Inflammatory macrophage (primary cell): ENCODE measurements at regions not wholly inside any gene's neighbourhood (a gene's known extent, or its start where the extent isn't known, plus 50 kb on each side); places are given as distances from the start of the nearest gene placed in this dataset.

Source experiments
- DNase-seq, 2 donors: peaks; one replicate each; pipeline ENCODE4 v3.0.0-alpha.2; 2020 to 2022

DNA sequence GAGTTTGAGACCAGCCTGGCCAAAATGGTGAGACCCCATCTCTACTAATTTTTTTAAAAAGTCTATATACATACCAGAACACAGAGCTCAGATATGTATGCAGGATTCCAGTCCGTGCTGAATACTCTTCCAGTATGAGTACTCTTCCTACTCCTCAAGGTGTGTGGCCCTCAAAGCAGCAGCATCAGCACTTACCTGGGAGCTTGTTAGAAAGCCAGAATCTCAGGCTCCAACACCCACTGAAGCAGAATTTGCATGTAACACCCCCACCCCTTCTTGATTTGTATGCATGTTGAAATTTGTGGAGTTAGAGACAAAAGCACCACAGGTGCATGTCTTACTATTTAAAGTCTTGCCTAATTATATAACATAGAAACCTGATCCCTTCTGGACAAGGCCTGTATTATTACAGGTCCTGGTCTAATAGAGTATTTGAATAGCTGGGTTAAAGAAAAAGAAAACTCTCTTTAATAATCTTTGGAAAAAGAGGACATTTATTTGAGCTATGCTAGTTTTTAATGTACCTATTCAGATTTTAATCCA is 50.3 kb upstream of the NFE2L2 start:
- DNase-seq: no peak

GRCh38 chr2:177315364-177315763 is 50.8 kb upstream of the NFE2L2 start:
- DNase-seq: no peak

GRCh38 chr2:177316756-177317155 is 52.2 kb upstream of the NFE2L2 start:
- DNase-seq: no peak

GRCh38 chr2:177317443-177317842 is 52.9 kb upstream of the NFE2L2 start:
- no peak for DNase-seq

DNA sequence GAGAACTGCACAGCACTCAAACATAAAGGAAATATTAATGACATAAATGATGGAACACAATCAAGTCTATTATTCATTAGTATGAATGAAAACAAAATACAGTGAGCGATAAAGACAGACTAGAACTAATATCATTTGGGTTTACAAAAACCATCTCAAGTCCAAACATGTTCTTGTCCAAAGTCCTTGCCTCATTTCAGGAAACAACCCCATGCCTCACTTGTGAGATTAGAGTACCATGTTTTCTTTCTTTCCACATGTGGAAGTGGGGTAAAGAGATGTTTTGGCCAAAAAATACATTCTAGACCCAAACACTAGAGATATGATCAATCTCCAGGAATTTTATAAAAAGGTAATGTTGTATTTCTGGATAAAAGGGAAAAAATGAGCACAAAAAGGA is 53.3 kb upstream of the NFE2L2 start:
- DNase-seq: no peak

DNA sequence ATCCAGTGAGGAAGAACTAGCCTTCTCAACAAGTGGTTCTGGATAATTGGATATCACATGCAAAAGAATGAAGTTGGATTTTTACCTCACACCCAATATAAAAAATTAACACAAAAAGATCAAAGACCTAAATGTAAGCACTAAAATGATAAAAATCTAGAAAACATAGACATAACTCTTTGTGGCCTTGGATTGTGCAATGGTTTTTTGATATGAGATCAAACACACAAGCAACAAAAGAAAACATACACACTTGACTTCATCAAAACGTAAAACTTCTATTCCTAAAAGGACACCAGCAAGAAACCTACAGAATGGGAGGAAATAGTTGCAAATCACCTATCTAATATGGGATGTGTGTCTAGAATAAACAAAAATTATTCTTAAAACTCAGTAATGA is 54.1 kb upstream of the NFE2L2 start:
- DNase-seq: no peak

- peak; percentile 54 to 60 for DNase-seq
These were observed 56.1 kb upstream of the NFE2L2 start for GRCh38 chr2:177320596-177320995.

DNA sequence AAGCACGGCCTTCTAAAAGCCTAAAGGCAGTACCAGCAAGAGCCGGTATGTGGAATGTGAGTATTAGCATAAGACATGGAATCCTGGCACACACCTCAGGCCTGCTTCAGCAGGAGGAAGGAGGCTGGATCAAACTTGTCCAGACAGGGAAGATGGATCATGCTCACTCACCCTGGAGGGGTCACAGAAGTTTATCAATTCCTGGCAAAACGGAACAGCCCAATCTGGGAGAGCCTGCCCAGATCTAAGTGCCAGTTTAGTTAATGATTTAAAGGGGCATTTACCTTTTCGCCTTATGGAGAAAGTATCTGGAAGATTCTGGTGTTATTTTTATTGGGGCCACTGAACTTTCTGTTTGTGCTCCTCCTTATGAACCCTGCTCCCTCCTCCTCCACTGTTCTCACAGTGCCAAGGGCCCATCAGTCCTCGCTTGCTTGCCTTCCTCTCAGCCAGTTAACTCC is 58.3 kb upstream of the NFE2L2 start:
- no peak for DNase-seq

- DNase-seq: no peak
These were observed 60.3 kb upstream of the NFE2L2 start for GRCh38 chr2:177324797-177325196.

DNA sequence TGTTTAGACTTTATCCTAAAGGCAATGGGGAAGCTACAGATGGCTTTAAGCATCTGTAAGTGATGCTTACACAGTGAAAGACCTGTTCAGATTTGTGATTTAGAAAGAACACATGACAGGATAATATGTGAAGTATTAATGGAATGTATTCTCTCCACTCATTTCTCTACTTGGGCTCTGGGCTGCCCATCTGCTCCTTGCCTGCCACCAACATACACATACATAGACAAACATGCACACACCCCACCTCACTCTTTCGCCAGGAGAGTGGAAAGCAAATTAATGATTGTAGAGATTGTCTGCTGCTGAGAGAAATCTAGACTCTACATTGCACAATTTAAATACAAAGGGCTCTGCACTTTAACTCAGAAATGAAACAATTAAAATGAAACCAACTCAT is 61.0 kb upstream of the NFE2L2 start:
- DNase-seq: no peak

GRCh38 chr2:177326005-177326404 is 61.5 kb upstream of the NFE2L2 start:
- no peak for DNase-seq

GRCh38 chr2:177326591-177326990 is 62.1 kb upstream of the NFE2L2 start:
- no peak for DNase-seq

- peak; percentile 41 to 52 for DNase-seq
These were observed 62.5 kb upstream of the NFE2L2 start for GRCh38 chr2:177327009-177327408.

DNA sequence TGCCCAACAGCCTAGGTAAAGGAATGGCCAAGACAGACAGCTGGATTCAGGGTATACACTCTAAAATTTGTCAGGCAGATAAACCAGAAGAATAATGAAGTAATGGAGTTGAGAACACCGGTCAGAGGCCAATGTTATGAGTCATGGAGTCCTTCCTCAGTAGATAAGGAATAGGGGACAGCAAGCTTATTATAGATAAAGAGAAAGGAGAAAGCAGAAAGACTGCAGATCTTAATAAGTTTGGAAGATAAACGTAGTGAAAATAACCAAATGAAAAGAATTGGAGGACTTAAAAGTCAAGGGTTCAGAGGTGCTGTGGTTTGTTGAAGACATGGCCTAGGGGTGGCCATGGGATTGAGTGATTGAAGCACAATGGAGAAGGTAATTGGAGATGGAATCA is 63.5 kb upstream of the NFE2L2 start:
- no peak for DNase-seq

- DNase-seq: peak; percentile 56 to 67
These were observed 63.5 kb upstream of the AGPS start for GRCh38 chr2:177329064-177329463.

- DNase-seq: no peak
These were observed 61.0 kb upstream of the AGPS start for GRCh38 chr2:177331466-177331997.

DNA sequence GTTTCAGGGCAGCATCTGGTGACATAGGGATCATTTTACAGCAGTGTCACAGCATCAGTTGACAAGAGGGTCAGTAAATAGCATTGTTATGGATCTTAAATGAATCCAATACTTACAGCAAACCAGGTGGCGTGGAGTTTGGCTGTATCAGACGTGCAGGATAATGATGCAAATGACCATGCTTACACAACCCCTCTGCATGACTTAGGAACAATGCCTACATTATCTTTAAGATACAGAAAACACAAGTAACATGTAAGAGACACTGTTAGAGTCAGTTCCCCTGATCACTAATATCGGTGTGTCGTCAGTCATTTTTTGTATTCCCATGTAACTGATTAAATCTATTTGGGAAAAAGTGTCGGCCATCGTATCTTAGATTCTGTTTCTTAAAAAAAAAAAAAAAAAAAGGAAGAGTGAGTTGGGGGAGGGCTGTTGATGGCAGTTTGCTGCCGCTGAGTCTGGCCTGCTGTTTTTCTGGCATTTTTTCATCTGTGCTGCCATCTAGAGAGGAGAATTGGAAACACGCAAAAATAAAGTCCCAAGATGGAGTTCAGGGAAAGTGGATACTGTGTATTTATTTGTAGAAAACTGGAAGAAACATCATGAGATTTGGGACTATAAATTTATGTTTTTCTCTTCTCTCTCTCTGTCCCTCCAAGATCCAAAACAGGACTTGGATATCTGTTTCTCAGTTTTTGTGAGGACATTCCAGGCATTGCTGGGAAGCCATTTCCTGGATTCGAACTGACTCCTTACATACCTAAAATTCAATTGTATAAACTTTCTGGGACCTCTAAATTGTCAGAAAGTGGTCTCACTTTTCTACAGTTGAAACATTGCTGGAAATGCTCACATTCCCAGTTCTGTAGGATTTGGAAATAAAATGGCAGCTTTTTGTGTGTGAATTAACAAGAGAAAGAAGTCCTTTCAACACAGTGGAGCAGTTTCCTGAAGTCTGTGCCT is 60.3 kb upstream of the AGPS start:
- DNase-seq: peak; percentile 81 to 88

GRCh38 chr2:177332992-177333388 is 59.6 kb upstream of the AGPS start:
- DNase-seq: no peak

DNA sequence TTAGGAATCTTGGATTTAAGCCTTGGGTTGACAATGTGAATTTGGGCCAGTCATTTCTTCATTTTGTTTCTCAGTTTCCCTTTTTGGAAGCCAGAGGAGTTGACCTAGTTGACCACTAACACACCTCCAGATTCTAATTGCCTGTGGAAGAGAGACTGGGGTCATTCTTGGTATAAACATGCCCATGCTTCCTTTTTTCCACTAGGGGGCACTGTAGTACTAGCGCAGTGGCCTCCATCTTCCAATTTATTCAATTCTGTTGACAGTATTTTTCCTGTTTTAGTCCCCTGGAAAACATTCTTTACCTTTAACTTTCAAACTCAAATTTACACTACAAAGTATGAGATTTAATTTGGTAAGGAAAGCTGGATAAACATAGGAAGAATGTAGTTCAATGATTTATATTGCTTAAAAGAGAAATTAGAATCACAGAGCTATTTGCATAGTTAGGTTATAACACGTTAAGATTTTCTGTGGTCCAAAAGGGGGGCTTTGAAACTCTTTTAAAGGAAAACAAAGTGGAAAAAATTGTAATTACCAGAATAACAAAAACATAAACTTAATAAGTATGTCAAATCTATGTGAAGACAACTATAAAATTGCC is 57.5 kb upstream of the AGPS start:
- DNase-seq: peak; percentile 58 to 65

DNA sequence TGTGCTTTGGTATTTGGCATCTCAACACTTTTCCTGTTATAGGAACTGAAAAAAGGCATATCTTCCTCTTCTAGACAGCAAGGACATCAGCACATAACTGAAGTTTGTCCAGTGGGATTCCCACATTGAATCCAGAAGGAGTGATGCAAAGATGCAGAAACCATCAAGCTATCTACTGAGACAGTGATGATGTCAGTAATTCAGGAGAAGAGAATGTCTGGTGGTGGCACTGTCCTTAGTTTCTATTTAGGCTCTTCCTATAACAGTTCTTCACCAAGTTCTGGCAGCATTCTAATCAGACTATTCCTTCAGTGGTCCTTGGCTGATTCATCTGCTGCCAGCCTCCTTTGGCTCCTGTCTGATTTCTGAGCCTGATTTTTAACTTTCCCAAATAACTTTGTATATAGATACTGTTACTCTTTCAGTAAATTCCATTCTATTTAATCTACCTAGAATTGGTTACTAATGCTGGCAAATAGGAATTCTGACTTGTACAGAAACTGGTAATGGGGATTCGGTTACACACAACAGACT is 56.6 kb upstream of the AGPS start:
- no peak for DNase-seq

DNA sequence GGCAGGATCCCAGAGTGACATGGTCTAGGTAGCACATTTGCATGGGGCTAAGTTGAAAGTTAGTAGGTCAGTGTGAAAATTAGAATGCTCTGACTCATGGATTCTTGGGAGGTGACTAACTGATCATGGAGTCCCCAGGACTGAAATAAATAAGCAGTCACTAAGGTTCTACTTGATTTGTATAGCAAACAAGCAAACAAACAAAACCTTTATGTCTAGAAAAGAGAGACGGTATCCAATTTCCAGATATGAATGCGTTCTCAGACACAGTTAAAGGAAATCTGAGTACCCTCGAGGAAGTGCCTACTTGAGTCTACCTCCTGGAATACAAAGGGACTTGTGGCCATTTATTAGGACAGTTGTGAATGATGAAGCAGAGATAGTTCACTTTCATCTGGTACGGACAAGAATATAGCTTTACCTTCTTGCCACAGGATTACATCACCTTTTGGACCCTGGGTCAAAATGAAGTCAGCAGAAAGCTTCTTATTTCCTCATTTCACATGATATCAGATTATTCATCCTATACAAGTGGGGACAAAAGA is 54.3 kb upstream of the AGPS start:
- DNase-seq: no peak

- DNase-seq: no peak
These were observed 52.4 kb upstream of the AGPS start for GRCh38 chr2:177340158-177340557.

- no peak for DNase-seq
These were observed 49.8 kb upstream of the AGPS start for GRCh38 chr2:177342736-177343135.
